SU-DHL-6 (cell line): ENCODE measurements at regions not wholly inside any gene's neighbourhood (a gene's known extent, or its start where the extent isn't known, plus 50 kb on each side); places are given as distances from the start of the nearest gene placed in this dataset.

Source experiments
- H2AFZ ChIP-seq: fragments of 200-600 bp; sonication (generic); 2 replicates; pipeline ENCODE4 v1.6.1; 2014; ENCODE audit warnings: low read depth, mild to moderate bottlenecking, moderate library complexity, mixed read lengths, antibody characterized with exemption, low read length; ENCODE audit not compliant: severe bottlenecking
- H3F3A ChIP-seq: fragments of 200-600 bp; shearing (Covaris generic); 2 replicates; pipeline ENCODE4 v1.6.0; 2016; ENCODE audit warnings: antibody characterized with exemption, mild to moderate bottlenecking; ENCODE audit not compliant: insufficient read depth
- H3K27ac ChIP-seq: fragments of 200-600 bp; sonication (generic); 2 replicates; pipeline ENCODE4 v1.5.1; 2016; ENCODE audit warnings: low read depth, mild to moderate bottlenecking, low read length, moderate library complexity, mixed read lengths
- H3K27me3 ChIP-seq: fragments of 200-600 bp; sonication (generic), shearing (Covaris generic); 2 replicates; pipeline ENCODE4 v1.6.0; 2014; ENCODE audit warnings: mild to moderate bottlenecking, low read length
- H3K36me3 ChIP-seq: fragments of 200-600 bp; sonication (generic); 2 replicates; pipeline ENCODE4 v1.6.1; 2014; ENCODE audit warnings: mild to moderate bottlenecking, low read length, mixed read lengths
- H3K4me2 ChIP-seq: fragments of 300-600, 200-600 bp; shearing (Covaris generic), sonication (generic); 2 replicates; pipeline ENCODE4 v1.6.0; 2014; ENCODE audit warnings: low read length, low read depth, mild to moderate bottlenecking; ENCODE audit not compliant: poor library complexity, severe bottlenecking
- H3K4me3 ChIP-seq: fragments of 200-600 bp; sonication (generic); 2 replicates; pipeline ENCODE4 v1.5.1; 2014; ENCODE audit warnings: antibody characterized with exemption, low read length, mild to moderate bottlenecking, mixed read lengths; ENCODE audit not compliant: insufficient read depth, poor library complexity, severe bottlenecking
- H3K79me2 ChIP-seq: fragments of 200-600 bp; sonication (generic); 2 replicates; pipeline ENCODE4 v1.6.1; 2014; ENCODE audit warnings: mild to moderate bottlenecking, low read length, moderate library complexity; ENCODE audit not compliant: insufficient read depth
- H3K9ac ChIP-seq: fragments of 200-600 bp; sonication (generic); 2 replicates; pipeline ENCODE4 v1.7.0; 2014; ENCODE audit warnings: mild to moderate bottlenecking, low read length
- H3K9me2 ChIP-seq: fragments of 200-600 bp; sonication (generic); replicated peaks from 2 replicates; pipeline ENCODE4 v1.6.1; 2014; ENCODE audit warnings: low read length; ENCODE audit not compliant: insufficient read depth
- H3K9me3 ChIP-seq: fragments of 200-600 bp; sonication (generic); 2 replicates; pipeline ENCODE4 v1.6.1; 2014; ENCODE audit warnings: low read length, mixed read lengths; ENCODE audit not compliant: insufficient read depth
- H4K20me1 ChIP-seq: fragments of 200-600 bp; sonication (generic); 2 replicates; pipeline ENCODE4 v1.6.1; 2014; ENCODE audit warnings: low read depth, mild to moderate bottlenecking, antibody characterized with exemption, low read length, moderate library complexity, mixed read lengths
- EZH2phosphoT487 ChIP-seq: fragments of 200-600 bp; sonication (generic), shearing (Covaris generic); conservative IDR thresholded peaks from 2 replicates; pipeline ENCODE4 v1.6.1; 2018; ENCODE audit warnings: mild to moderate bottlenecking, antibody characterized with exemption, low read length, moderate library complexity, mixed read lengths
- TF ChIP-seq, protein P1 (sequence below): fragments of 200-600 bp; sonication (generic); IDR thresholded peaks from one replicate; pipeline ENCODE4 v1.5.1; 2017; ENCODE audit warnings: antibody characterized with exemption, mild to moderate bottlenecking, low read length, moderate library complexity; ENCODE audit not compliant: insufficient read depth, poor library complexity, severe bottlenecking

DNA sequence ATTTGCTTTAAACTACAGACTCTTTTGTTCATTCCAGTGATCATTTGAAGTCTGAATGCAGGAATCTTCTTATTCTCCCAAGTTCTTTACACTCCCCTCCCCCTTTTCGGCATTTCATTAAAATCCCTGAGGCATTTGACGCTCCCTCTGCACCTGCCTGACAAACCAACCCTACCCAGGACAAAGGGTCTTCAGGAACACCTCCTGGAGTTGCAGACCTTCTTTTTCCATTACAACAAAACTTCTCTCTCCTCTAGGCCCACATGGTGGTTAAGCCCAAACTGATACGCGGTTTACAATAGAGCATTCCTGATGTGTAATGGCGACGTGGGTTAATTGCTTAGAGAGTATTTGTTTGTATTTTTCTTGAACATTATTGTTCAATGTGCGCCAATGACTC is 367.4 kb downstream of the FBXO15 start:
- Histone ChIP-seq H3K79me2 (no peaks in the 10 kb centered on the region), H2AFZ (no peak overlapping the region), H3K9ac (no peak overlapping the region), H3K27ac (no peak overlapping the region), H3F3A (no peaks in the 10 kb centered on the region), H3K36me3 (no peaks in the 10 kb centered on the region), H4K20me1 (no peaks in the 10 kb centered on the region), H3K27me3 (no peaks in the 10 kb centered on the region), H3K4me2 (no peak overlapping the region), H3K9me3 (no peaks in the 10 kb centered on the region), H3K4me3 (no peak overlapping the region), H3K9me2 (no peaks in the 10 kb centered on the region)
- no peak for TF ChIP-seq EZH2phosphoT487
- TF ChIP-seq, protein P1, sequence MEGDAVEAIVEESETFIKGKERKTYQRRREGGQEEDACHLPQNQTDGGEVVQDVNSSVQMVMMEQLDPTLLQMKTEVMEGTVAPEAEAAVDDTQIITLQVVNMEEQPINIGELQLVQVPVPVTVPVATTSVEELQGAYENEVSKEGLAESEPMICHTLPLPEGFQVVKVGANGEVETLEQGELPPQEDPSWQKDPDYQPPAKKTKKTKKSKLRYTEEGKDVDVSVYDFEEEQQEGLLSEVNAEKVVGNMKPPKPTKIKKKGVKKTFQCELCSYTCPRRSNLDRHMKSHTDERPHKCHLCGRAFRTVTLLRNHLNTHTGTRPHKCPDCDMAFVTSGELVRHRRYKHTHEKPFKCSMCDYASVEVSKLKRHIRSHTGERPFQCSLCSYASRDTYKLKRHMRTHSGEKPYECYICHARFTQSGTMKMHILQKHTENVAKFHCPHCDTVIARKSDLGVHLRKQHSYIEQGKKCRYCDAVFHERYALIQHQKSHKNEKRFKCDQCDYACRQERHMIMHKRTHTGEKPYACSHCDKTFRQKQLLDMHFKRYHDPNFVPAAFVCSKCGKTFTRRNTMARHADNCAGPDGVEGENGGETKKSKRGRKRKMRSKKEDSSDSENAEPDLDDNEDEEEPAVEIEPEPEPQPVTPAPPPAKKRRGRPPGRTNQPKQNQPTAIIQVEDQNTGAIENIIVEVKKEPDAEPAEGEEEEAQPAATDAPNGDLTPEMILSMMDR = no peak

DNA sequence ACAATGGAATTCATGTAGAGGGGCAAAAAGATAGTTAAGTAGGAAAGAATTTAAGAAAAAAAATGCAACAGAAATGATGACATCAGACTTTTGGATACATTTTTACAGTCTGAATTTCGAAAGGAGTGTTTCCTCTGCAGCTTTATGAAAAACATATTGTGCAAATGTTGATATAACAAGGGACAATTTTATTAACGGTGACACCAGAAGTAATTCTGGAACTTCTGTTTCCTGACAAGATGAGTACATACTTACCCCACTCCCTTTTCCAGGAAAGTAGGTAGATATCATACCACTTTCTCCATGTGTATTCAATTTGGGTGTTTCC is 369.6 kb downstream of the FBXO15 start:
- Histone ChIP-seq H4K20me1 (no peaks in the 10 kb centered on the region), H3K9ac (no peak overlapping the region), H2AFZ (no peak overlapping the region), H3K9me3 (no peaks in the 10 kb centered on the region), H3K27me3 (no peaks in the 10 kb centered on the region), H3K4me2 (no peak overlapping the region), H3K27ac (no peak overlapping the region), H3K79me2 (no peaks in the 10 kb centered on the region), H3K36me3 (no peaks in the 10 kb centered on the region), H3K9me2 (no peaks in the 10 kb centered on the region), H3K4me3 (no peak overlapping the region), H3F3A (no peaks in the 10 kb centered on the region)
- TF ChIP-seq EZH2phosphoT487 = no peak
- TF ChIP-seq, protein P1 = no peak

DNA sequence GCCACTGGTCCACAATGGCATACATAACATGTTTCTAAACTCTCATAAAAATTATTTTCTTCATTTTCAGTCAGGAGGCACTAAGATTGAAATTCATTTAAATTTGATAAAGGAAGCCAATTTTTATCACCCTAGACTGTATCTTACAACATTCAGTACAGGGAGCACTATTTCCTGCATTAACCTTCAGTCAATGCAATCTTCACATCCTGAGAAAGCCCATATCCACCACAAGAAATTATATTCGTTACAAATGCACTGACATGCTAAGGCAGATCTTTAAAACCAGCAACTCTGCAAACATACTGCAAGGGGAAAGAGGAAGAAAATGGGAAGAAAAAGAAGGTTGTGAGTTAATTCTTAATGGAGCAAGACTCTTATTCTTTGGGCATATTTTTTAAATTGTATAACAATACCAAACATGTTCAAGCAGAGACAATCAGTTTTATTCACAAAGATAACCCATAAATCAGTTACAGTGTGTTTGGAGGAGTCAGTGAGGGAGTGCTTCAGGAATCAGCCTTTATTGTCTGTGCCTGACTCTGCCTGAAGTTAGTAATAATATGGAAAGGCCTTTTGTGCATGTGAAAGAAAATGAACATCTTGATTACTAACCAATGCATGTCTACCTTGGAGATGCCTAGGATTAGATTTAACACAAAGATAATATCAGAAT is 370.1 kb downstream of the FBXO15 start:
- Histone ChIP-seq H3K27ac (no peak overlapping the region), H2AFZ (no peak overlapping the region), H3K4me3 (no peak overlapping the region), H3F3A (no peaks in the 10 kb centered on the region), H3K79me2 (no peaks in the 10 kb centered on the region), H3K27me3 (no peaks in the 10 kb centered on the region), H3K36me3 (no peaks in the 10 kb centered on the region), H3K9me2 (no peaks in the 10 kb centered on the region), H3K9ac (no peak overlapping the region), H3K9me3 (no peaks in the 10 kb centered on the region), H4K20me1 (no peaks in the 10 kb centered on the region), H3K4me2 (no peak overlapping the region)
- TF ChIP-seq, protein P1 = no peak
- TF ChIP-seq EZH2phosphoT487 = no peak
